ENCODE measurements at regions not wholly inside any gene's neighbourhood (a gene's known extent, or its start where the extent isn't known, plus 50 kb on each side); places are given as distances from the start of the nearest gene placed in this dataset.

GRCh38 chr2:137834760-137835379, 129.4 kb upstream of the HNMT start:
- no peak for TF ChIP-seq CTCF (conservative IDR thresholded peaks at IDR 0.05 in 1 of 2, IDR thresholded peaks at IDR 0.05 in 1 of 2; ENCODE audit: low read depth in 1 of 2, low read length in 2 of 2)
- no peak for TF ChIP-seq EZH2 (IDR thresholded peaks at IDR 0.05; ENCODE audit: low read length, missing control alignments)
